GM18519 (cell line): ENCODE measurements at regions not wholly inside any gene's neighbourhood (a gene's known extent, or its start where the extent isn't known, plus 50 kb on each side); places are given as distances from the start of the nearest gene placed in this dataset.

ENCODE experiments used
- ATAC-seq: cut with Tn5 transposase; IDR thresholded peaks from one replicate; pipeline ENCODE4 v1.9.1; 2021; ENCODE audit warnings: mild to moderate bottlenecking, moderate library complexity; ENCODE audit not compliant: unreplicated experiment, low FRiP score

DNA sequence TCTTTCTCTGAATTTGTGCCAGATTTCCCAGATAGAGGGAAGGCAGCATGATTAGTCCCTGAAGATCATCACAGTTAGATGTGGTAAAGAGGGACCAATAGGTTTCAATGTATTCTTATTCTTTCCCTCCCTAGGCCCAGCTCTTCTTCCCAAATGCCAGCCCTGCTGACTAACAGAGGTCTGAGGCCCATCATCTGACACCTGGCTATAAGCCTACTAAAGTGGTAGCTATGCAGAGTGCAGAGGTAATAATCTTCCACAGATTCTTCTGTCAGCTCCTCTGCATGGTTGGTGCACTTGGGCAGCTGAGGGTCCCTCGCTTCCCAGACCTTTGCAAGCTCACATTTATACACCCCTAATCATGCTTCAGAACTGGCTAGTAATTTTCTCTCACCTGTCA is 63.7 kb upstream of the PZP start:
- ATAC-seq = no peak

DNA sequence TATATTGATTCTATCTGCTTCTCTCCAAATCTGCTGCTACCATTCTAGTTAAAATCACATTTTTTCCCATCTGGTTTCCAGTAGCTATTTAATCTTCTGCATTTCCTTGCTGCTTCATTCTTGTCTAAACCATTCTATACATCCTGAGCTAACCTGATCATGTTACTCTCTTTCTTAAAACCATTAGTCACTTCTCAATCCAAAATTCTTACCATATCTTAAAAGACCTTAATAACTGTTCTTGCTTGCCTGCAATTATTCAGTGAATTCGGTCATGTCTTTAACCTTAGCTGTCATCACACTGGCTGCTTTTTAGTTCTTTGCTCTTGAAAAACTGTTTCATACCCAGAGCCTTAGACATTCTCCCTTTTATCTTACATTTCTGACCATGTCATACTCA is 56.4 kb upstream of the PZP start:
- no peak for ATAC-seq

DNA sequence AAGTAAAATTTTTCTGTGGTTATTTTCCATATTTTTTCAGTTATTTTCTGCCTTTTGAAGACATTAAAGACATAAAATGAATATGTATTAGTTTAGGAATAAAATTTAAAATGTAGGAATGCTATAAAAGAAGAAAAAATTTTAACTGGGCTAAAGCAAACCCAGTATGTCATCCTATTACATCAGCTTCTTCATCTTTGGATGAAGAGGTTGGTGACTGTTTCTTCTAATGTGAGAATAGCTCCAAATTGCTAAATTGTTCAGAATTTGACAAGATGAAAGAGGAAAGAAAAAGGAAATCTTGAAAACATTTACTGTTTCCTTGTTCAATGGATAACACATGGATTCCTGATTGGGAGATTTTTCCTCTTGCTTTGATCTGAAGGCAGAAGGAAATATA is 52.7 kb upstream of the PZP start:
- no peak for ATAC-seq

DNA sequence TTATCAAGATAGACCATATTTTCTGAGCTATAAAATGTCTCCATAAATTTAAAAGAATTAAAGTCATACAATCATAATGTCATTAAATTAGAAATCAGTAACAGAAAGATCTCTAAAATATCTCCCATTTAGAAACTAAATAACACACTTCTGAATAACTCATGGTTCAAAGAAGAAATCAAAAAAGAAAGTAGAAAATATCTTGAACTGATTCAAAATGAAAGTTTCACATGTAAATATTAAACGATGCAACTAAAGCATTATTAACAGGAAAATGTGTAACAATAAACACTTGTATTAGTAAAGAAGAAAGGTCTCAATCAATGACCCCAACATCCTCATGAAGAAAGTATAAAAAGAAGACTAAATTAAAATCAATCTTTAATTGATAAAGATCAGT is 50.5 kb upstream of the PZP start:
- no peak for ATAC-seq
